HG02981 (cell line): ENCODE measurements at regions not wholly inside any gene's neighbourhood (a gene's known extent, or its start where the extent isn't known, plus 50 kb on each side); places are given as distances from the start of the nearest gene placed in this dataset.

Source experiments
- ATAC-seq: cut with Tn5 transposase; IDR thresholded peaks from one replicate; pipeline ENCODE4 v1.9.1; 2021; ENCODE audit warnings: mild to moderate bottlenecking, moderate library complexity; ENCODE audit not compliant: unreplicated experiment

DNA sequence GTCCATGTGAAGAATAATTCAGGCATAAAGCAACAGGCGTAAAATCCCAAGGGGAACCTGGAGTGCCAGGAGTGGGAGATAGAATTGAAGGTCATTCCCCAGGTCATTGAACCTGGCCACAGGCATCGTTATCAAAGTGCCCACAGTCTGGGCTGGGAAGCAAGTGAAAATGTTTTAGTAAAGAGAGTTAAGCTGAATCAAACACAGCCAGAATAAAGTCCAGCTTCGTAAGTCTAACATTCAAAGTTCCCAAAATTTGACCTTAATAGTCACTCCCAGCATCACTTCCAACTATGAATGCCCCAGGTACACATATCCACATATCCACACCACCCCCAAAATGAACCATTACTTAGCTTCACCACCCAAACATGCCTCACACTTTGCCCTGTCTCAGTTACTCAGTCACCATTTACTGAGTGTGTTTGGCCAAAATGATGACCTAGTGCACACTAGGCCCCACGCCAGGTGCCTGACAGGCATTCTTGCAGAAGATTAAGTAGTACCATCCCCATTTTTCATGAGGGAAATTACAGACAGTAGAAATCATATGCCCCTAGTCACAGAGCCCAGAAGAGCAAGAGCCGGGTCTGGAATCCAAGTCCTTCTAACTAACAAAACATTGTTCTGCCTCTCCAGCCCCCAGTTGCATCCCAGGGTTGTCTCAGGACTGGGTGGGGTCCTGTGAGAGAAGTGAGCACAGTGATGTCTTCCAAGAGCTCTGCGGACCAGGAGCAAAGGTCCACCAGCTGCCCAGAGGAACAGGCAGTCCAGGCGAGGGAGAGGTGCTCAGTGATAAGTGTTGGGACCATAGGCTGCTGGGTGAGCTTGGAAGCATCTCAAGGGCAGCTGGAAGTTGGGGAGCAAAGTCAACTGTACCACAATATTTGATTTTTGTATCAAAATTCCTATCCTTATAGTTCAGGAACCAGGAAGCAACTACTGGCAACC lies 65.2 kb upstream of the MYCN start:
- no peak for ATAC-seq

DNA sequence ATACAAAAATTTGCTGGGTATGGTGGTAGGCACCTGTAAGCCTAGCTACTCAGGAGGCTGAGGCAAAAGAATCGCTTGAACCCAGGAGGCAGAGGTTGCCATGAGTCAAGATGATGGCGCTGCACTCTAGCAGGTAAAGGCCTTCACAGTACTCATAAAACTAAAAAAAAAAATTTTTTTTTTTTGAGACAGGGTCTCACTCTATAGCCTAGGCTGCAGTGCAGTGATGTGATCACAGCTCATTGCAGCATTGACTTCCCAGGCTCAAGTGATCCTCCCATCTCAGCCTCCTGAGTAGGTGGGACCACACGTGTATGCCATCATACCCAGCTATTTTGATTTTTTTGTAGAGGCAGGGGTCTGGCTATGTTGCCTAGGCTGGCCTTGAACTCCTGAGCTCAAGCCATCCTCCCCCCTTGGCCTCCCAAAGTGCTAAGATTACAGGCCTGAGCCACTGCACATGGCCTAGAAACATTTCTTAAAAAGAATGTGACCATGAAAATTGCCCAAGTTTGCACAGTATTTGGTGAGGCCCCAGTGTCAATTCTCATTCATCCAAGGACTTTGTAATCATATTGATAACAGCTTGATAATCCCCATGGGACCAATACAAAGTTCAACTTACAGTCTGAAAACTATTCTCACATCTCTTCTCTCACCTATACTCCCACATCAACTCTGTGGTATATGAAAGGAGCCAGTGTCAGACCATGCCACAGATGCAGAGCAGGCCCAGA lies 64.2 kb upstream of the MYCN start:
- ATAC-seq: no peak

DNA sequence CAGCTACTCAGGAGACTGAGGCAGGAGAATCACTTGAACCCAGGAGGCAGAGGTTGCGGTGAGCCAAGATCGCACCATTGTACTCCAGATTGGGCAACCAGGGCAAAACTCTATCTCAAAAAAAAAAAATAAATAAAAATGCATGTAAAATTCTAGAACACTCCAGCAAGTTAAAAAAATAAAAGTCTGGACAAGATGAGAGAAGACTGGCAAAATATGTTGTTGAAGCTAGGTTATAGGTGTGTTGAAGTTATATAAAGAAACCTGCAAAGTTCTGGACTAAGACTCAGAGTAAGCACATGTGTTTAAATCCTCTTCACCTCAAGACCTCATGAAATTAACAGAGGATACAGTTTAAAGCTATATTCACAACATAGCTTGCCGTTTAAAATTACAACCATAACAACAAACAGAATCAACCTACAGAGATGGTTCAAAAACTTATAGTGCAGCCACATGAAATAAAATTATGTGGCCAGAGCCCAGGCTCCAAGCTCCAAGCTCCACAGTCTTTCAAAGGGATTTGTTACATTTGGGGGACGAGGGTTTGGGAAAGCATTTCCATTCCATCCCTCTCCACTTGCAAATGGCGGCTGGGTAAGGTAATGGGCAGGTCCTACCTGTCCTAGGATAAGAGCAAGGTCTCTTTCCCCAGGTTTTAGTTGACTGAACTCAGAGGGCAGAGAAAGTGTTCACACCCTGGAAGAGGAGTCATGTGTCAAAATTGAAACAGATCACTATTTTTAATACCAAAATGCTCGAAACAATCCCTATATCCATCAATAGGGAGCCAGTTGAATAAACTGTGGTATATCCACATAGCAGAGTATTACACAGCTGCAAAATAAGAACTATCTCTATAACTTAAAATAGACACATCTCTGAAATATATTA lies 59.9 kb upstream of the MYCN start:
- no peak for ATAC-seq

DNA sequence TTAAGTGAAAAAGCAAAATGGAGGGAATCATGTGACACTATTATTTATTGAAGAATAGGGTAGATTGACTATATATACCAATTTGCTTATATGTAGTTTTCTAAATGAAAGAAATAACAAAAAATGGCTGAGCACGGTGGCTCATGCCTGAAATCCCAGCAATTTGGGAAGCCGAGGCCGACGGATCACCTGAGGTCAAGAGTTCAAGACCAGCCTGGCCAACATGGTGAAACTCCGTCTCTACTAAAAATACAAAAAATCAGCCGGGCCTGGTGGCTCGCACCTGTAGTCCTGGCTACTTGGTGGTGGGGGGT lies 59.3 kb upstream of the MYCN start:
- ATAC-seq: no peak

DNA sequence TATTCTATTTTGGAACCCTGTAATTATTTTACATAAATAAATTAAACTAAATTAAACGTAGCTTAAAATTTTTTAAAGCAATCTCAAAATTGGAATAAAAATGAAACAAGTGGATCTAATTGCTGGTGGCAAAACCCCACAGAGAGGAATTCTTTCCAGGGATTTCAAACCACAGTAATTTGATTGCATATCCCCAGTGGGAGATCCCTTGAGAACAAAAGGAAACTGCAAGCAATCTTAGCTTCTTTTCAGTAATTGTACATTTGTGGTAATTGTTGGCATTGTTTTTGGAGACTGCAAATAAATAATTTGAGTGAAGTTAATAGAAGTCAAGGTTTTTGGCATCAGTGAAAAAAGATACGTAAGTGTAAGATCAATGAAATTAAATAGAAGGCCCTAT lies 58.7 kb upstream of the MYCN start:
- ATAC-seq: no peak

DNA sequence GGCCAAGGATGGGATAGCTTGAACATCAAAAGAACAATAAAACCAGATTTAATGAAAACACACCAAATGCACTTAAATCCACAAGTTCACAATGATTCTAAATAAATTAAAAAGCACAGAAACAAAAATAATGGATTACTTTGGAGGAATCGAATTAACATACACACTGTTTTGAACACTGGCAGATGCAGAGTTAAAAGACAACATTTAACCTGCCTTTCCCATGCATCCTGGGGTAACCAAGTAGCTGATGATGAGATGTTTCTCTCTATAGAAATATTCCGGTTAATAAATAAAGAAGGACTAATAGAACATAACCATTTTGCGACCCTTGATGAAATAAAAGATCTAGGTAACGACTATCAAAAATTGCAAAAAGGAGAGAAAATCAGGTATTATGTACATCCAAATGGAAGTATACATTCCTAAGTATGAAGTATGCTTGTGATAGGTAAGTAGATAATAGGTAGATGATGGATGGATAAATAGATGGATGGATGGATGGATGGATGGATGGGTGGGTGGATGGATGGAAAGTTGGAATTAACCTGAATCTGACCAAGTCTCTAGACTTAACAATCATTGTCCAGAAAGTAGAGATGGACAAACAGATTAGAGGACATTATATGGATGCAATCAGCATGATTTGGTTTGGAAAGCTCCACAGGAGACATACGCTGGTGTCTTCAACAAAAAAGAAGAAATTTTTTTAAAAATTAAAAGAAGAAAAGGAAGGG lies 57.4 kb upstream of the MYCN start:
- ATAC-seq: no peak

DNA sequence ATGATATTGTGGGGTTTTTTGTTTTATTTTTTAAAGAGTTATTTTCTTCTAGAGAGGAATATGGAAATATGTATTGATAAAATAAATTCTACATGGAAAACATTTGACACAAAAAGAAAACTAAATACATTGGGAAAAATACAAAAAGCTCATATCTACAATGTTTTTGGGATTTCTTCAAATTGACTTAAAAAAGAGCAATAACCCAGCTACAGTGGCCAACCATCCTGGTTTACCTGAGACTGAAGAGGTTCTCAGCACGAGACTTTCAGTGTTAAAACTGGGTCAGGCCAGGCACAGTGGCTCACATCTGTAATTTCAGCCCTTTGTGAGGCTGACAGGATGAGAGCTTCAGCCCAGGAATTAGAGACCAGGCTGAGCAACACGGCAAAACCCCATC lies 56.7 kb upstream of the MYCN start:
- no peak for ATAC-seq

DNA sequence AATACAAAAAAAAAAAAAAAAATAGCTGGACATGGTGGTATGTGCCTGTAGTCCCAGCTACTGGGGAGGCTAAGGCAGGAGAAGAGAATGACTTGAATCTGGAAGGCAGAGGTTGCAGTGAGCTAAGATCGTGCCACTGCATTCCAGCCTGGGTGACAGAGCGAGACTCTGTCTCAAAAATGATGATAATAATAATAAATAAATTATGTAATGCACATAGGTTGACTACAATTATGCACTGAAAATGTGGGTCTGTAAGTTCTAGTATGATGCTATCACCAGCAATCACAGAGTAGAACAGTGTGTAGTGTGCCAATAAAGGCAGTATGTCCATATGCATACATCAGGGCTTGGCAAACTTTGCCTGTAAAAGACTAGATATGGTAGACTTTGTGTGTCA lies 55.6 kb upstream of the MYCN start:
- no peak for ATAC-seq

DNA sequence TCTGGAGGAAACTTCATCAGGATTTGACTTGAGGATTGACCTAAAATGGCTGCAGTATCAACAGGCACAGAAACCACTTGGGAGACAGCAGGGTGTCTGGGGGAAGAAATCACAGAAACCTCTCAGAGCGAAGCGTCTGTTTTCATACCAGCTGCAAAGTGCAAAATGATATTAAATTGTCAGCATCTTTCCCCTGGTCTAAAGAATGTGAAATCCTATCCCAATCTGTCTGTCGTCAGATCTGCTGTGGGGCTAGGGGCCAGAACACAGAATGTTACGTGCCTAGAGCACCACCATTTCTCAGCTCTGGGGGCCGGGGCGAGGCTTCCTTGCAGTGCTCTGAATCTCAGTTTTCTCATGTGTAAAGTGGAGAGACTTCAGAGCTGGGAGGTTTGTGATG lies 54.1 kb upstream of the MYCN start:
- ATAC-seq: no peak

DNA sequence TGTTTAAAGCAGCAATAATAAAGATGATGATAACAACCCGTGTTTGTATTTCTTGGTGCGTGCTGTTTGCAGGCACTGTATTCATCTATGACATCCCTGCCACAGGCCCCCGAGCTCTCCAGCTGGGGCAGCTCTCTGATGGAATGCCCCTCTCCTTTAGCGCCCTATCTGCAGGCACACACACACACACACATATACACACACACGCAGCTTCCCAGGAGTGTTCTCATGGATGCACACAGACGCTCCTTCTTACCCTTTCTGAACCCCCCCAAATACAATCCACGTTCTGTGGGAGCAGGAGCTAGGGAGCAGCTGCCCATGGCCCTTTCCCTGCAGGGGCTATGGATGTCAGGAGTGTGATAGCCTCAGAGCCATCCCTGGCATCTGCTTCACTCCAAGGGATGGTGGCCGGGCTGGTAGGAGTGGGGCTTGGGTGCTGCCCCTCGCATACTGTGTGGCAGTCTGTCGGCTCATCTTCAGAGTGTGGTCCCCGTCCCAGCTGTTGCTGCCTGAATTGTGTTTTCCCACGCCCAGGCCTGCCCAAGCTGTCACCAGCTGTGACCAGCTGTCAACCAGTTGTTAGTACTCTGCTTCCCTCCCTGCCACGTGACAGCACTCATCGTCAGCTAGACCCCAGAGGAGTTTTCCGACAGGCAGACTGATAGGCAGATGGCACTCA lies 50.8 kb upstream of the MYCN start:
- no peak for ATAC-seq

DNA sequence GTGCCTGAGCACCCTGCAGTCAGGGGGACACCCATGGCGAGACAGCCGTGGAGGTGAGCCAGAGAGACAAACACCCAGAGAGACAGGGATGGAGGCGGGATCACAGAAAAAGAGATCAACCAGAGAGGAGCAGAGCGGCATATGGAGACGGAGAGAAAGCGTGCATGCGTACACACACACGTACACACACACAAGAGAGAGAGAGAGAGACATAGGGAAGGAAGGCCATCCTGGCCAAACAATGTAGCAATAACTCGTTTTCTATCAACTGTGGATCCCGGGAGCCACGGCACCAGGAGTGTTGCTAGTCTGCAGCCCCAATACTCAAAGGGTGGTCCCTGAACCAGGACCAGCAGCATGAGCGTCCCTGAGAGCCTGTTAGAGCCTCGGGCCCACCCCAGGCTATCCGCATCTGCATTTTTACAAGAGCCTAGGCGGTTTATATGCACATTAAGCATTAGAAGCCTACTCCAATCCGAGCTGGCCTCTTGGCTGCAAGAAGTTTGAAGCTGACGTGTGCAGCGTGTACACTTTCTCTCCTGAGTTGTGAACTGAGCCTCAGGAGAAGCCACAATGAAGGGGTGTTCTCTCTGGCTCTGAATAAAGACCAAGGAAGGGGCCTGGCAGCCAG lies 50.1 kb upstream of the MYCN start:
- no peak for ATAC-seq
